GM21737 (cell line): ENCODE measurements at regions not wholly inside any gene's neighbourhood (a gene's known extent, or its start where the extent isn't known, plus 50 kb on each side); places are given as distances from the start of the nearest gene placed in this dataset.
"Not testable (repeated sequence)": the region's sequence is repeated elsewhere in the genome, so short reads cannot be mapped to it uniquely, and the experiment has no call there.

Experiments used
- ATAC-seq: cut with Tn5 transposase; IDR thresholded peaks from one replicate; pipeline ENCODE4 v1.9.1; 2021; ENCODE audit warnings: mild to moderate bottlenecking, moderate library complexity; ENCODE audit not compliant: unreplicated experiment

DNA sequence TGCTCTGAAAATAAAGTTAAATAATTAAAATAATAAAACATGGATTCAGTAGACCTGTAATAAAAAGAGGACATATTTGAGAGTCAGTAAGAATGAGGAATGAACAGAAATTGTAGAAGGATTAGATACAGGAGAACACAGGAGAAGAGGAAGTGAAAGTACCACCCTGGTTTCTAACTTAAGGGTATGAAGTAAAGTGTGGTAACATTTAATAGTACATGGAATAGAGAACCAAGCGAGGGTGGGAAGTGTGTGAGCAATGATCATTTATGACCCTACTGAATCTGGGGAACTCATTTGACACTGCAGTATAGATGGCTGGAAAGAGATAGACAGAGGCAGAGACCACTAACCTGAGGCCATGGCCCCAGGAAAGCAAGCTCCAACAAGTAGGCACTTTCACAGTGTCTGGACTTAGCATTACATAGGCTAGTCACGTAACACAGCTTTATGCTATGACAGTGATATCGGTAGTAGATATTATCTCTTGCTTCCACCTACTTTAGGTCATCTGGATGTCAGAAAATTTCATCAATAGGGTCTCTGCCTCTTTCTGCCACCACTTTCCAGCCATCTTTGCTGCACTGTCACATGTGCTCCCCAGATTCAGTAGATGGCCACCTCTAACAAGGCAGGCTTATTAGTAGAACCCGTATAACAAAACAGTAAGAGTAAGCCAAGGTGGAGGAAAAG lies 633.9 kb upstream of the MIR17HG start:
- no peak for ATAC-seq

DNA sequence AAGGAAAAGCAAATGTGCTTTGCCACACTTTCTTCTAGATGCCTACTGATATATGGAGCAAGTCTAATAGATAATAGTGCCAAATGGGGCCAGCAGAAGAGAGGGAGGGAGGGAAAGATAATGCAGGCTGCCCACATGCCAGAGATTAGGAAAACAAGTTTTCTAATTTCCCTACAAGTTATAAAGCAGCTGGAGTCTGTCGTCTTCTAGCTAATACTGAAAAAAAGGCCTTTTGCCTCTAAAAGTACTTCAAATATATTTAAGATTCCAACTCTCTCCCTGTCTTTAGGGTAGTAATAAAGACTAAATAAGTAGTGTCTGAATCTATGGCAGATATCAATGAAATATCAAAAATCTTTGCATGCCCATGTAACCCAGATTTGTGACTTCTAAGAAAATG lies 632.0 kb upstream of the MIR17HG start:
- ATAC-seq: no peak

DNA sequence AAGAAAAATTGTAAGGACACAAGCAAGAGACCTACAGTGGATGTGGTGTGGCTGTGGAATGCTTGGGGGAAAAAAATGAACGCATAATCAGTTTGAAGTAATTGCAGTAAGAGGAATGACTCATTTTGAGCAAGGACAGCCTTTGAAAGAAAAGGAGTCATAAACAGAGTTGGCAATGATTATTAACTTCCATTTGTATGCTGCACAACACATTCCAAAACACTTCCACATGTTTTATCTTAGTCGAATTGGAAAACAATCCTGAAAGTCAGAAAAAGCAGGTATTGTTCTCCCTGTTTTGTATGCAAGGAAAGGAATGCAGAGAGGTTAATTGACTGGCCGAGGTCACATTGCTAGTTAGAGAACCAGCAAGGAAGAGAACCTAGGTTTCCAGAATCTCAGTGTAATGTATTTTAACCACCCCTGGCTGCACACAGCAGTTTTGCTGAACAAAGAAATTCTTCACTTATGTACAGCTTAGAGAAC lies 630.0 kb upstream of the MIR17HG start:
- ATAC-seq: no peak

DNA sequence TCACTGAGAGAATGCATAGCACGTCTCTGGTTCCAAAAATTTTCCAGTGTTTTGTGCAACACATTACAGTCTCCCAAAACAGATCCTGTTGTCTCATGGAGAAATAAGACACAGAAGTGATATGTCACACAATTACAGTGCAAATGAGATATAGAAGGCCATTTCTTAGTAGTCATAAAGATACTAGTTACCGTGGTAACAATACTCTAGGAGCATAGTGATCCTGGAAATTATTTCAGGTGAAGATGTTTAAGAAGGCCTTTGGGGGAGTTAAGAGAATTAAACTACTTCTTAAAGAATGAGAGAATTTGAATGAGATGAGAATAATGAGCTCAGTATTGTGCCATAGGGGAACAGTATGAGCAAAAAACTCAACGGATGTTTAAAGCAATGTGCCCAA lies 628.0 kb upstream of the MIR17HG start:
- no peak for ATAC-seq

DNA sequence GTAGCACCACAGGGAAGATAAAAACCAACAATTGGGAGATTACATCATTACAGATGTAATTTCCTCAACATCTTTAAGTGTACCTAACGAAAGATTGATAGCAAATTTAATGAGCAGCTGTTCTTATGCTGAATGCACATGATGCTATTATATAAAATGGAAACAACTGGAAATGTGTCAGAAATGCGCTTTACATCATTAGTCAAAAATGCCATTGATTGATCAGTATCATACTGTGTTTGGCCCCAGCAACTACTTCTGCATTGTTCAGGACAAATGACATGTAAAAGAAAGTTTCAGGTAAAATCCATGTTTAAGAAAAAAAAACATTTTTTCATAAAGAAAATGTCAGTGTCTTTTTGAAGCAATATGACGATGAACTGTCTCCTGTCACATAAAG lies 625.5 kb upstream of the MIR17HG start:
- no peak for ATAC-seq

DNA sequence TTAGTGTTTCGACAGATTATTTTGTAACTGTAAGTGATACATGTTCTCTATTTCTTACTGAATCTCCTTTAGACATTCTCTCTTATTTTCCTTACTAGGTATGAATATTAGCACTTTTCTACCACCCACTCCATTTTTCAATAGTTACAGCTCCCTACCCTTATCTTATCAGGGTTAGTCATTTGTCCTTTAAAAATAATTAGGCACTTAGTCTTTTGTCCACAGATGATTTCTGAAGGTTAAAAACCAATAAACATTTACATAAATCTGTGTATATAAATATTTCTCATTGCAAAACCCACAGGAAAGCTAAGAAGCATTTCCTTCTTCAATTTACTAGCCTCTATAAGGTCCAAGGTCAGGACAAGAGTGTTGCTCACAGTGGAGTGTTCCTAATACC lies 624.1 kb upstream of the MIR17HG start:
- ATAC-seq: no peak

DNA sequence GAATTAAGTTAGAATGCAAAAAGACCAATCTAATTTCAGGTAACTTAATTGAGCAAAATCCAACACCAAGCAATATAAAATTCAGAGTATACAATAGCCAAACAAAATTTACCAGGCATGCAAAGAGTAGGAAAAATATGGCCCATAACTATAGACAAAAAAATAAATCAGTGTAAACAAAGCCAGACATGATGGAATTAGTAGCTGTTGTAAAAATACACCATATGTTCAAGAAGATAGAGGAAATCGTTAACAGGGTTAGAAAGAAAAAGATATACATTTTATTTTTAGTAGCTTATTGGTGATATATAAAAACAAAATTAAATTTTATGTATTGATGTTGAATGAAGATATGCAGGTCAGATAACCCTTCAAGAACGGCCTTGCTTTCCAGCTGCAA lies 621.1 kb upstream of the MIR17HG start:
- ATAC-seq: no peak

DNA sequence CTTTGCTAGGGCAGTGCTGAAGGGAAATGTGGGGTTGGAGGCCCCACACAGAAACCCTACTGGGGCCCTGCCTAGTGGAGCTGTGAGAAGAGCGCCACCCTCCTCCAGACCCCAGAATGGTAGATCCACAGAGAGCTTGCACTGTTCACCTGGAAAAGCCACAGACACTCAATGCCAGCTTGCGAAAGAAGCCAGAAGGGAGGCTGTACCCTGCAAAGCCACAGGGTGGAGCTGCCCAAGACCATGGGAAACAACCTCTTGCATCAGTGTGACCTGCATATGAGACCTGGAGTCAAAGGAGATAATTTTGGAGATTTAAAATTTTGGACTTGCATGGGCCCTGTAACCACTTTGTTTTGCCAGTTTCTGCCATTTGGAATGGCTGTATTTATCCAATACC lies 615.4 kb upstream of the MIR17HG start:
- no peak for ATAC-seq

DNA sequence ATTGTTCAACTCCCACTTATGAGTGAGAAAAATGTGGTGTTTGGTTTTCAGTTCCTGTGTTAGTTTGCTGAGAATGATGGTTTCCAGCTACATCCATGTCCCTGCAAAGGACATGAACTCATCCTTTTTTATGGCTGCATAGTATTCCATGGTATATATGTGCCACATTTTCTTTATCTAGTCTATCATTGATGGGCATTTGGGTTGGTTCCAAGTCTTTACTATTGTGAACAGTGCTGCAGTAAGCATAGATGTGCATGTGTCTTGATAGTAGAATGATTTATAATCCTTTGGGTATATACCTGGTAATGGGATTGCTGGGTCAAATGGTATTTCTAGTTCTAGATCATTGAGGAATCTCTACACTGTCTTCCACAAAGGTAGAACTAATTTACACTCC lies 613.0 kb upstream of the MIR17HG start:
- not testable (repeated sequence) for ATAC-seq

DNA sequence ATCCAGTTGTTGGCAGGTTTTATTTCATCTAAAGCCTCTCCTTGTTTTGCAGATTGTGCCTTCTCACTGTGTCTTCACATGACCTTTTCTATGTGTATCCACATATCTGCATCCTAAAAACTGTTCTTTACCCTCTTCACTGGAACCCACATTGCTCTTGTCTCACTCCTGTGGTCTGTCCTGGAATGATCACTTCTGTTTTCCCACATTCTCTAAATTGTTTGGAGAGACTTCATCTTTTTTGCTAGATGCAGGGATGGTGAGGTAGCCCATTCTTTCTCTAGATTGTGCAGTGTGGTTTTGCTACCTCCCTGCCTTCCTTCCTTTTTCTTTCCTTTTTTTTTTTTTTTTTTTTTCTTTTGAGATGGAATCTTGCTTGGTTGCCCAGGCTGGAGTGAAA lies 608.6 kb upstream of the MIR17HG start:
- ATAC-seq: no peak

DNA sequence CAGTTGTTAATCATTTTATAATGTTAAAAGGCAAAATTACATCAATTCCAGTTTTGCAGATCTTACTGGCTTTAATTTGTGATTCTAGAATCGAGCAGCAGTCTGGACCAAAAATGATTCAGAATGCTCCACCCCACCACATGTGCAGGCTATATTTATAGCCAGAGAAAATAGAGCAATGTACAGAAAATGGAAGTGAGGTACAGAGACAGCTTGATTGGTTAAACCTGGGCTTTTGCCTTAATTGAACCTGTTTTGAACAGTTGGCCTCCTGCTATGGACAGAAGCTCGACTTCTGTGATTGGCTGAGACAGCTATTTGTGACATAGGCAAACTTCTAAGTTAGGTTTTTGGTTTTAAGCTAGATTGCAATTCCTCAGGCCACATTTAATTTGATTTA lies 607.4 kb upstream of the MIR17HG start:
- ATAC-seq: no peak

DNA sequence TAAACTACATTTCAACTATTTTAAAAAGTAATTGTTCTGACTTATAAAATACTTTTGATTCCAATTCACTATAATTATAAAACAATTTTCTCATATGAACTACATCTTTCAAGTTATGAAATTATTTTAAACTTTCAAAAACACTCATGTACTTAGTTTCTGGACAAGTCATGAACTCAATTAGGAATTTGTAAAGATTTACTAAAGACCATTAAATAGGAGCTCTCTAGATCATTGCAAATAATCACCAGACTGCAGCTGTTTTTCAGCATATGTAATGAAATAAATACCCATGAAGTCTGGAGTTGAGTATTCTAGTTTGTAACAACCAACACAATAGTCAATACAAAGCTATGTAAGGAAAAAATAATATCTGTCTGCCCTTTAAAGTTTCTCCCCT lies 605.1 kb upstream of the MIR17HG start:
- ATAC-seq: no peak

DNA sequence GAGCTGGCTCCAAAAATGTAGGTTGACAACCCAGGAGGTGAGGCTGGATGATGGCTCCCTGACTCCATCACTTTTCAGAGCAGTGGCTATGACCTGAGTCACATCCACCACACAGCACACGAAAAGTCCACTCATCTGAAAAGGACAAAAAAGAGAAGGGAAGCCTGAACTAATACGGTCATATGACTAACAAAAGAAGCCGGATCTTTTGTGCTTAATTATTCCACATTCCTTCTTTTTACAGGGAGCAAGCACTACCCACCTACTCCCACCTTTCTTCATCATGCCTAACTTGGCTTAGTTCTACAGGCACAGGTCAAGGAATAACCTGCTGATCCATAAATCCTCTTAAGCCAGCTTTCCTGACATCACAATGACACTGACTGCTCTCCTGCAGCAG lies 601.3 kb upstream of the MIR17HG start:
- ATAC-seq: no peak

DNA sequence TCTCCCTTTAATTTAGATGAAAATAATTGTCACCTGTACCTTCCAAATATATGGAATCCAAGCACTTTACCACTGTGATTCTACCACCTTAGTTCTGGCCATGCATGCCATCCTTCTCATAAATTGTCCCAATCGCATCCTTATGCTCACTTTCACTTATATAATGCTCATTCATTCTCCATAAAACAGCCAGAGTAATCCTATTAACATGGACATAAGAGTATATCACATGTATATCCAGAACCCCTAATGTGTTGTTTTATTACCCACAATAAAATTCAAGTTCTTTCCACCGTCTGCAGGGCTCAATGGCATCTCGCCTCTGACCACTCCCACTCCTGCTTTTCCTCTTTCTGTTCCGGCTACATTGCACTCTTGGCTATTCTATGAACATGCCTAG lies 597.5 kb upstream of the MIR17HG start:
- ATAC-seq: no peak

DNA sequence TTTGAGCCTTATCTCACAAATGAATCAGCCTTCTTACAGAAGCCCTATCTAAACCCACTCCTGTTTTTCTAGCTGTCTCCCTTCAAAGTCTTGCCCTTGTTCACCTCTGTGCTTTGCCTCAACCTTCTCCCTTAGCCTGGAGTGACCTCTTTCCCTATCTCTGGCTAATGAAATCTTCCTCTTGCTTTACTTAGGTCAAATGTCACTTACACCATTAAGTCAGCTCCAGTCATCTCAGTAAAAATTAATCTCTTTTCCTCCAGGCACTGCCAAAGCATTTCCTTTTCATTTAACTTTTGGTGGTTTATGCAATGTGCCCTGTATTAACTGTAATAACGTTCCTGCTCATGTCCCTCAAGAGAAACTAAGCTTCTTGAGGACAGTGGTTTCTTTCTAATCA lies 596.5 kb upstream of the MIR17HG start:
- no peak for ATAC-seq

DNA sequence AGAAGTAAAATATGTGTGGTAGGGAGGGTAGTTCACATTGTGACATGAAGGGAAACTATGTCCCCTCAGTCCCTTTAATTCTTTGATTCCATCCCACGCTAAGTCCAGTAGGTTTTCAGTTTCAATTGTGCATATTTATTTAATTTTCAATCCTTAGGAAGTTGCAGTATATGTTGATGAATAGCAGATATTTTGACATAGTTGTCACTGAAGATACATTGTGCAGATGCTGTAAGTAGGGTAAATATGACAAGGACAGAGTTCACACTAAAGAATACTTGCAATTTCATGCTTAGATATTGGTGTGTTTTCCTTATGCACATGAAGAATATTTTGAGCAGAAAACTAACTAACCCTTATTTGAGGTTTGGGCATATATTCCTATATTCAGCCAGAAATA lies 595.4 kb upstream of the MIR17HG start:
- ATAC-seq: no peak

DNA sequence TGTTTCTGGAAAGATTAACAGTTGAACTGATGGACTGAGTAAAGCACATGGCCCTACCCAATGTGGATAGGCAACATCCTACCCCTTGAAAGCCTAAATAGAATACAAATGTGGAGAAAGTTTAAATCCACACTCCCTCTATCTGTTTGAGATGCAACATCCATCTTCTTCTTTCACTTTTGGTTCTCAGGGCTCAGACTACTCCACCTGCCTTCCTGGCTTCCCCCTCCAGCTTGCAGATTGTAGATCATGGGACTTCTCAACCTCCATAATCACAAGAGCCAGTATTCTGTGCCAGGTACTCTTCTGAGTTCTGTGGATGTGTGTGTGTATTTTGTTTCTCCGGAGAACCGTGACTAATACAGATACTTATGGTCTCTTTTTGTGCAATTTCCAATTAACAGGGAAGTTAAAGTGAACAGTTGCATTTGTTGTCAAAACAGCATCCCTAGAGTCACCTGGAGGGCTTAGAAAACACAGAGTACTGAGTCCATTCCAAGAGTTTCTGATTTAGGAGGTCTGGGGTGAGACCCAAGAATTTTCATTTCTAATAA lies 590.3 kb upstream of the MIR17HG start:
- ATAC-seq: no peak

DNA sequence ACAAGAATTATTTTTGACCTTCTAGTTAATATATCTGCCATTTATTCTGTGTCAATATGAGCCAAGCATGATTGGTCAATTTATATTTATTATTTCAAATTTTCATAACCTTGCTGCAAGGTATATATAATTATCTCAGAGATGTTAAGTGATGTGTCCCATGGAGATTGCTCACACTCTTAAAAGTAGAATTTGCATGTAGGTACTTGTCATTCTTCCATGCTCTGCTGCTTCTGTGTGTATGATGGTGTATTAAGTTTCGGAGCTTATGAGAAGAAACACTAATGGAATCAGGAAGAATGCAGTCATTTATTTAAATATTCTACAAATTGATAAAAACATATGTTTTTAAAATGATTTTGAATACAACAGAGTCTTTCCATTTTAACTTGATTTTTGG lies 586.8 kb upstream of the MIR17HG start:
- ATAC-seq: no peak

DNA sequence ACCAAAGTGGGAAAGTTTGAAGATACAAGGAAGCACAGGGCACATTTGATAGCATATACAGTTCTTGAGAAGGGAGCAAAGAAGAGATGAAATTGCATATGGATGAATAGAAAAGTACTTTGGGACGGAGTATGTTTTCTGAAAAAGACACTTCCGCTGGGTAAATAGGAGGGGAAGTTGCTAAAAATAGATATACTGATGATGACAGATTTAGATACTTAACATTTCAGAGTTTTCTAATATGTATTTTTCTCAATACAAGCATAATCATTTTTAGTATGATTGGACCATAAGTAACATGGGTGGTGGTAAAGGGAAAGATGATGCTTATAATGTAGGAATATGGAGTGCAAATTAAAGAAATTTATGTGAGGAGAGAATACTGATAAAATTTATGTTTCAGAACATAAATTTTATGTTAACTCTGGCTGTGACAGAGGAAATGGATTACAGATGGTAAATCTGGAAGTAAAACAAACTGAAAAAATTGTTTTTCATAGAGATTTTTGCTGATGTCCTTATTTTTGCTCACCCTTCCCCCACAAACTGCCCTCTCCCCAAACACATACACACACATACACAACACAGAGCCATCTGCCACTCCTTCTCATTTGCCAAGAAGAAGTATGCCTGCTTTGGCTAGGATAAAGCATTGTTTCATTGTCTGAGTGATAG lies 583.9 kb upstream of the MIR17HG start:
- ATAC-seq: no peak

DNA sequence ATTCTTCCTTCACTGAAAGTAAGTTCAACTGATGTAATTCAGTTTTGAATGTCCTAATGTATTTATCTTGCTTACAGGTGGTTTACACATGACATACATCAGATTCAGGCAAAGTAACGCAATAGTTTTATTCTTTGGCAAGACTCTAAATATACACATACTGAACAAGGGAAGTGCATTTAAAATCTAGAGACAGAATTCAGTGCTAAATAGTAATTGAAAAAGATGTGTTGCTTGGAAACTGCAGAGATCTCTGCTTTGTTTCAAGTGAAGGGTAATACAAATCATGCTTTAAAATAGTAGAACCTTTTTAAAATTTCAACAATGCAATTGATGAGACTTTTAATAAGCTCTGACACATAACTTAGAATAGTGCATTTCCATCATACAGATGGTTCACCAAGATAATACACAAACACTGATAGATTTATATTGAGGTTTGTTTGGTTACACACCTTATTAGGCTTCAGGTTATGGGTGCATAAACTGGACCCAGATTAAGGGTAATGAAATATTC lies 581.0 kb upstream of the MIR17HG start:
- no peak for ATAC-seq

DNA sequence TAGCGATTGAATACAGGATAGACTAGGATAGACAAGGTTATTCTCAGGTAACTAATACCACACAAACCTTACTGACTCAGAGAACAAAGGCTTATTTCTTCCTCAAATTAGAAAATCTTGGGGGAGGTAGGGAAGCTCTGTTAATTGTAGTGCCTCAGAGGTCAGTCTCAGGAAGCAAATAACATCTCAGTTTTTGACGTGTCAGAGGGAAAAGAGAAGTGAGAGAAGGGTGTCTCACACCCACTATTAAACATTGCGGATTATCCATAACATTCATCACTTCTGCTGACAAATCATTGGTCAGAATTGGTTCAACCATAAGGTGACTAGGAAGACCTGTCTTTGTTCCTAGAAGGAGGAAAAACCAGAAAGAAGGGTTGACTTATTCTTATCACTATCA lies 579.4 kb upstream of the MIR17HG start:
- no peak for ATAC-seq

DNA sequence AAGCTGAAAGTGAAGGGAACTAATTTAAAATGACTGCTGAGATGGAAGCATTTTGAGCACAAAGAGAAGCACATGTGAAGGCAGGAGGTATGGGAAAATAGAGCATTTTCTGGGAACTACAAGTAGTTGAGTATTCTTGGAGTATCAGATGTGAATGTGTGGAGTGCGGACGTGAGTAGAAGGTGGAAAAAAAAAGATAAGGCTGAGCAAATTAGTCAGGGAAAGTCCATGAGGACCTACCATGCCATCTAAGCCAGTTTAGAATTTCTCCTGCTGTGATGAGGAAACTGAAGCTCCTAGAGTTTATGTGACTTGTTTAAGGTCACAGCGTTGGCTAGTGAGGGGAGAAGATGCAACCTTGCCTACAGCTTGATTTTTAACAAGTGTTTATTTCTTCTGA lies 578.1 kb upstream of the MIR17HG start:
- no peak for ATAC-seq
